ENCODE measurements at regions not wholly inside any gene's neighbourhood (a gene's known extent, or its start where the extent isn't known, plus 50 kb on each side); places are given as distances from the start of the nearest gene placed in this dataset.
"Not testable (repeated sequence)": the region's sequence is repeated elsewhere in the genome, so short reads cannot be mapped to it uniquely, and the experiment has no call there.

GRCh38 chr20:55406891-55407290 lies 598.4 kb downstream of the CBLN4 start:
- no peak for DNase-seq

GRCh38 chr20:55394592-55394991 lies 610.7 kb downstream of the CBLN4 start:
- DNase-seq: no peak

- no peak for DNase-seq
Measured at GRCh38 chr20:55390791-55391190, 614.5 kb downstream of the CBLN4 start.

- no peak for DNase-seq
Measured at GRCh38 chr20:55386686-55387085, 618.6 kb downstream of the CBLN4 start.

- no peak for DNase-seq
Measured at GRCh38 chr20:55375920-55376319, 629.4 kb downstream of the CBLN4 start.

GRCh38 chr20:55365745-55366144 lies 639.6 kb downstream of the CBLN4 start:
- DNase-seq: no peak

- no peak for DNase-seq
Measured at GRCh38 chr20:55360895-55361294, 644.4 kb downstream of the CBLN4 start.

- DNase-seq: peak; percentile 10
Measured at GRCh38 chr20:55354720-55355119, 650.6 kb downstream of the CBLN4 start.

GRCh38 chr20:55353206-55353605 lies 652.1 kb downstream of the CBLN4 start:
- DNase-seq: no peak

- no peak for DNase-seq
Measured at GRCh38 chr20:55348223-55348622, 657.1 kb downstream of the CBLN4 start.

GRCh38 chr20:55342822-55343221 lies 662.5 kb downstream of the CBLN4 start:
- DNase-seq: no peak

GRCh38 chr20:55333798-55334197 lies 671.5 kb downstream of the CBLN4 start:
- DNase-seq: no peak

GRCh38 chr20:55329108-55329507 lies 676.2 kb downstream of the CBLN4 start:
- no peak for DNase-seq

- DNase-seq: no peak
Measured at GRCh38 chr20:55322745-55323144, 682.6 kb downstream of the CBLN4 start.

- DNase-seq: no peak
Measured at GRCh38 chr20:55316753-55317152, 688.6 kb downstream of the CBLN4 start.

- DNase-seq: not testable (repeated sequence)
Measured at GRCh38 chr20:55310844-55311243, 694.5 kb downstream of the CBLN4 start.

GRCh38 chr20:55291261-55291660 lies 714.1 kb downstream of the CBLN4 start:
- DNase-seq: no peak

GRCh38 chr20:55283889-55284288 lies 721.4 kb downstream of the CBLN4 start:
- peak; percentile 21 for DNase-seq

GRCh38 chr20:55273149-55273548 lies 732.2 kb downstream of the CBLN4 start:
- DNase-seq: no peak

GRCh38 chr20:55271371-55271770 lies 733.9 kb downstream of the CBLN4 start:
- DNase-seq: no peak

- peak; percentile 29 for DNase-seq
Measured at GRCh38 chr20:55269913-55270312, 735.4 kb downstream of the CBLN4 start.

- DNase-seq: no peak
Measured at GRCh38 chr20:55266361-55266760, 739.0 kb downstream of the CBLN4 start.

GRCh38 chr20:55264703-55265239 lies 740.5 kb downstream of the CBLN4 start:
- DNase-seq: no peak

GRCh38 chr20:55258559-55258958 lies 746.8 kb downstream of the CBLN4 start:
- no peak for DNase-seq

- no peak for DNase-seq
Measured at GRCh38 chr20:55255016-55255415, 750.3 kb downstream of the CBLN4 start.

Measured in tongue (tissue), 1 donor.